ENCODE measurements at regions not wholly inside any gene's neighbourhood (a gene's known extent, or its start where the extent isn't known, plus 50 kb on each side); places are given as distances from the start of the nearest gene placed in this dataset.
A peak's percentile ranks its signal among the peaks of the same experiment; 100 is the strongest.

GRCh38 chr13:50122455-50122854, 107.2 kb downstream of the KCNRG start:
- H3K4me3 Mint-ChIP-seq: peak overlapping the region; percentile 14 to 95 (median 72)
- H3K9me3 Mint-ChIP-seq: no peaks in the 10 kb centered on the region
- H3K27me3 Mint-ChIP-seq: peaks cover 3% of the 10 kb centered on the region
- H3K36me3 Mint-ChIP-seq: no peaks in the 10 kb centered on the region
- peak overlapping the region; percentile 28 to 98 (median 95) for H3K27ac Mint-ChIP-seq
- H3K4me1 Mint-ChIP-seq: peaks cover 31 to 50% (median 44%) of the 10 kb centered on the region in 3 donors

DNA sequence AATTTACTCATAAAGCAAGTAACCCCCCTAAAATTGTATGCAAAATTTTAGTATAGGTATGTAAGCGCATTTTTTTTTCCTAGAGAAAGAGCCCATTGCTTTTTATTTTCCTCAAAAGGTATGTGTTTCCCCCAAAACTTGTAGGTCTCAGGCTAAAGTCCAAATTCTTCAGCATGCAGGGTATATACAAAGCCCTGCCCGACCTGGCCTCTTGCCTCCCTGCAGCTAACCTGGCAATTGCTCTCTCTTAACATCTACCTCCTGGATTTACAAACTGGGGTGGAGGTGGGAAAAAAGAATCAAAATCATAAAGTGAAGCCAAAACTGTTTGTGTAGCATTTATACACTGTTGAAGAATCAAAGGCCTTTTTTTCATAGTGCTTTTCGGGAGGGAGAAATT, 107.8 kb downstream of the KCNRG start:
- Mint-ChIP-seq H3K9me3 (no peaks in the 10 kb centered on the region), H3K4me1 (peaks cover 31 to 50% (median 44%) of the 10 kb centered on the region in 3 donors), H3K4me3 (peak overlapping the region; percentile 51 to 95 (median 90)), H3K27ac (peak overlapping the region; percentile 28 to 98 (median 95)), H3K27me3 (peaks cover 3% of the 10 kb centered on the region), H3K36me3 (no peaks in the 10 kb centered on the region)

GRCh38 chr13:50123515-50123861, 108.2 kb downstream of the KCNRG start:
- Mint-ChIP-seq H3K4me1 (peaks cover 33 to 53% (median 45%) of the 10 kb centered on the region in 3 donors), H3K27me3 (peaks cover 5% of the 10 kb centered on the region), H3K4me3 (peak overlapping the region; percentile 87 to 95 (median 93)), H3K9me3 (no peaks in the 10 kb centered on the region), H3K36me3 (no peaks in the 10 kb centered on the region), H3K27ac (peak overlapping the region; percentile 28 to 98 (median 95))

- no peaks in the 10 kb centered on the region for H3K36me3 Mint-ChIP-seq
- no peaks in the 10 kb centered on the region for H3K9me3 Mint-ChIP-seq
- peak overlapping the region; percentile 28 to 98 (median 95) for H3K27ac Mint-ChIP-seq
- H3K4me3 Mint-ChIP-seq: peak overlapping the region; percentile 90 to 95 (median 93)
- H3K27me3 Mint-ChIP-seq: peaks cover 9% of the 10 kb centered on the region
- H3K4me1 Mint-ChIP-seq: peaks cover 38 to 58% (median 48%) of the 10 kb centered on the region in 3 donors
These were observed 108.8 kb downstream of the KCNRG start for GRCh38 chr13:50123862-50124535.

- H3K27ac Mint-ChIP-seq: peak overlapping the region; percentile 57 to 98 (median 90)
- H3K4me1 Mint-ChIP-seq: peaks cover 42 to 58% (median 50%) of the 10 kb centered on the region in 3 donors
- peaks cover 16% of the 10 kb centered on the region for H3K27me3 Mint-ChIP-seq
- H3K4me3 Mint-ChIP-seq: peak overlapping the region; percentile 90 to 95 (median 93)
- H3K36me3 Mint-ChIP-seq: no peaks in the 10 kb centered on the region
- no peaks in the 10 kb centered on the region for H3K9me3 Mint-ChIP-seq
These were observed 109.5 kb downstream of the KCNRG start for GRCh38 chr13:50124536-50125303.

GRCh38 chr13:50125304-50125553, 110.0 kb downstream of the KCNRG start:
- peak overlapping the region; percentile 57 to 98 (median 90) for H3K27ac Mint-ChIP-seq

DNA sequence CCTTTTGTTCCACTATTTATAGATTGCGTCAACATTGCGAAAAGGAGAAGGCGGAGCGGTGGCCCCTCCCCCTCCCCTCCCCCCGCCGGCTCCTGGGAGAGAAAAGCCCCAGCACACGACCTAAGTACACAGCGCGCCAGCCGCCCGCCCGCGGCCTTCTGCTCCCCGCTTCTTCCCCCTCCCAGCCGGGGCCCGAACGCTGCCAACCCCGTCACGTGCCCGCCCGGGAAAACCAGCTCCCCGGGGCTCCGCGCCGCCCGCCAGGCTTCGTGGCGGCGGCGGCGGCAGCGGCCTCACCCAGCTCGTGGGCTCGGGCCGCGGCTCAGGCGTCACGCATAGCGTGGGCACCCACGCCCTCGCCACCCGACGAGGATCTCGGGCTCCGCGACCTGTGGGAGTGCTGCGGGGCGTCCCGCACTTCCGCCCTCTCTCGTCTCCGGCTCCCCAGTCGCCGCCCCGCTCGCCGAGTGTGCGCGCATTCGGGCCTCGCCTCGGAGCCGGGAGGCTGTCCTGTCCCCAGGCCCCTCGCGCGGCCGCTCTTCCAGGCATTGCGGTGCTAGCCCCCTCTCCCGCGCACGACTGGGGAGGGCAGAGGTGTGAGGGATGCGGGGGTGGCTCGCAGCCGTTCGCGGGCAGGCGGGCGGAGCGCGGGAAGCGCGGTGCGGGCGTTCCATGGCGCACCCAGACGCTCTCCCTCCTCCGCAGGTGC, 110.5 kb downstream of the KCNRG start:
- peak overlapping the region; percentile 90 to 97 (median 94) for H3K4me3 Mint-ChIP-seq
- H3K36me3 Mint-ChIP-seq: no peaks in the 10 kb centered on the region
- peaks cover 44 to 57% (median 51%) of the 10 kb centered on the region in 3 donors for H3K4me1 Mint-ChIP-seq
- H3K27me3 Mint-ChIP-seq: peaks cover 24% of the 10 kb centered on the region
- no peaks in the 10 kb centered on the region for H3K9me3 Mint-ChIP-seq
- peak overlapping the region; percentile 89 to 98 (median 97) for H3K27ac Mint-ChIP-seq

More at GRCh38 chr13:50125304-50125553, 110.0 kb downstream of the KCNRG start:
- Mint-ChIP-seq H3K4me3 (peak overlapping the region; percentile 90 to 95 (median 93)), H3K9me3 (no peaks in the 10 kb centered on the region), H3K4me1 (peaks cover 42 to 57% (median 50%) of the 10 kb centered on the region in 3 donors), H3K36me3 (no peaks in the 10 kb centered on the region), H3K27me3 (peaks cover 20% of the 10 kb centered on the region)

- Mint-ChIP-seq H3K9me3 (no peaks in the 10 kb centered on the region), H3K27me3 (peaks cover 31% of the 10 kb centered on the region), H3K4me1 (peaks cover 51 to 57% (median 54%) of the 10 kb centered on the region in 3 donors), H3K4me3 (peak overlapping the region; percentile 90 to 97 (median 93)), H3K36me3 (no peaks in the 10 kb centered on the region), H3K27ac (peak overlapping the region; percentile 89 to 98 (median 97))
These were observed 111.2 kb downstream of the KCNRG start for GRCh38 chr13:50126263-50126992.

- Mint-ChIP-seq H3K9me3 (no peaks in the 10 kb centered on the region), H3K27ac (peak overlapping the region; percentile 89 to 98 (median 97)), H3K4me1 (peaks cover 49 to 53% (median 53%) of the 10 kb centered on the region in 3 donors), H3K36me3 (no peaks in the 10 kb centered on the region), H3K27me3 (peaks cover 34% of the 10 kb centered on the region), H3K4me3 (peak overlapping the region; percentile 90 to 97 (median 93))
These were observed 111.9 kb downstream of the KCNRG start for GRCh38 chr13:50126993-50127725.

- Mint-ChIP-seq H3K36me3 (no peaks in the 10 kb centered on the region), H3K4me3 (peak overlapping the region in 3 of 4 donors; percentile 90 to 95 (median 93)), H3K9me3 (no peaks in the 10 kb centered on the region), H3K27me3 (peaks cover 41% of the 10 kb centered on the region), H3K27ac (peak overlapping the region in 2 of 3 donors; percentile 89 to 98), H3K4me1 (peaks cover 45 to 53% (median 50%) of the 10 kb centered on the region in 3 donors)
These were observed 112.6 kb downstream of the KCNRG start for GRCh38 chr13:50127726-50128291.

DNA sequence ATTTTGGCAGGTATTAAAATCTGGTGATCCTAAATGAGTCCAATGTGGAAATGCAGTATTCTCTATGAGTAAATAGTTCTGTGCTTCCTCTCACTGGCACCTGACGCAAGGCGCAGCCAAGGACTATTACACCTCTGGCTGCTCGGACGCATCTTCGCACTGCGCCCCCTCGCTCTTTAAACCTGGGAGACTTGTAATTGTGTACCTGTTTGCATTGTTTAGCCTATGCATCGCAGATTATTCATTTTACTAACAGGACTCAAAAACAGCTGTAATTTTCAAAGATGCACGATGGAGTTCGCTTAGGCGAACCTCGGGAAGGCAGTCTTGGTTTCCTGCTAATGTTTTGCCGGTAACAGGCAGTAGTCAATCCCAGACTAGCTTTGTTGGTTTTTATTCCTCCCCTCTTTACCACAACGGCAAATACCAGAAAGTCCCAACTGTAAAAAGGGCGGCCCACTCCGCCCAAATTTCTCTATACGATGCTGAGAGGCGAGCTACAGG, 113.2 kb downstream of the KCNRG start:
- H3K4me3 Mint-ChIP-seq: peak overlapping the region; percentile 79 to 95 (median 93)
- no peaks in the 10 kb centered on the region for H3K36me3 Mint-ChIP-seq
- H3K27me3 Mint-ChIP-seq: peaks cover 46% of the 10 kb centered on the region
- peaks cover 39 to 48% (median 45%) of the 10 kb centered on the region in 3 donors for H3K4me1 Mint-ChIP-seq
- H3K27ac Mint-ChIP-seq: peak overlapping the region in 2 of 3 donors; percentile 90 to 98
- H3K9me3 Mint-ChIP-seq: no peaks in the 10 kb centered on the region

GRCh38 chr13:50129081-50129705, 113.9 kb downstream of the KCNRG start:
- peaks cover 37 to 45% (median 42%) of the 10 kb centered on the region in 3 donors for H3K4me1 Mint-ChIP-seq

DNA sequence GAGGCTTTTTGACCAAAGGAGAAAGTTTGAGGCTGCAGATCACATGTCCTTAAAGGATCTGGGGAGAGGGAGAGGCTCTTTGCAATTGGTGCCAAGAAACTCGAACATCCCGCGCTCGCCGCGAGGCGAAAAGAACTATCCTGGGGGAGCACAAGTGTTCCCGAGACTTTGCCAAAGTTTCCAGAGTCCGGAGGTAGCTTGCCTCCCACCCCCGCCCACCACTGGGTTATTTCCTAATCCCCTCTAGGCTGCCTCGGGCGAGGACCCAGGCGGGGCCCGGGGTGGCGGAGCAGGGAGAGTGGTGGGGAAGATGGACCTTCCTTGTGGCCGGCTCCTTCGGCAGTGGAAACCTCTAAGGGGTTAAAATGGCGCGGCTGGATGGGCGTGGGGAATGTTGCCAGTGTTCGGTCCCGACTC, 114.5 kb downstream of the KCNRG start:
- Mint-ChIP-seq H3K27ac (peak overlapping the region; percentile 87 to 98 (median 95)), H3K9me3 (peaks cover 0 to 2% (median 0%) of the 10 kb centered on the region in 3 donors), H3K36me3 (no peaks in the 10 kb centered on the region), H3K27me3 (peaks cover 54% of the 10 kb centered on the region), H3K4me1 (peaks cover 37 to 45% (median 42%) of the 10 kb centered on the region in 3 donors), H3K4me3 (peak overlapping the region; percentile 79 to 95 (median 93))

More at GRCh38 chr13:50129081-50129705, 113.9 kb downstream of the KCNRG start:
- H3K4me3 Mint-ChIP-seq: peak overlapping the region; percentile 79 to 95 (median 93)
- peak overlapping the region; percentile 90 to 98 (median 95) for H3K27ac Mint-ChIP-seq
- peaks cover 0 to 2% (median 0%) of the 10 kb centered on the region in 3 donors for H3K9me3 Mint-ChIP-seq
- peaks cover 53% of the 10 kb centered on the region for H3K27me3 Mint-ChIP-seq
- H3K36me3 Mint-ChIP-seq: no peaks in the 10 kb centered on the region
